Peyer's patch (tissue), 4 donors: ENCODE measurements at regions not wholly inside any gene's neighbourhood (a gene's known extent, or its start where the extent isn't known, plus 50 kb on each side); places are given as distances from the start of the nearest gene placed in this dataset.

Experiments
- CTCF ChIP-seq, 6 experiments: fragments of 450-650 bp in 4 of 6; fragments of 200-600 bp in 2 of 6; sonication (generic) in 1 of 6; IDR thresholded peaks; one replicate each; pipeline ENCODE4 v1.5.1; 2017 to 2019; ENCODE audit warnings: antibody characterized with exemption in 6 of 6, mild to moderate bottlenecking in 3 of 6, moderate library complexity in 1 of 6
- POLR2A ChIP-seq, 2 donors: fragments of 450-650 bp; IDR thresholded peaks; one replicate each; pipeline ENCODE4 v1.5.1; 2017; ENCODE audit warnings: antibody characterized with exemption in 2 of 2, mild to moderate bottlenecking in 2 of 2, moderate library complexity in 2 of 2

DNA sequence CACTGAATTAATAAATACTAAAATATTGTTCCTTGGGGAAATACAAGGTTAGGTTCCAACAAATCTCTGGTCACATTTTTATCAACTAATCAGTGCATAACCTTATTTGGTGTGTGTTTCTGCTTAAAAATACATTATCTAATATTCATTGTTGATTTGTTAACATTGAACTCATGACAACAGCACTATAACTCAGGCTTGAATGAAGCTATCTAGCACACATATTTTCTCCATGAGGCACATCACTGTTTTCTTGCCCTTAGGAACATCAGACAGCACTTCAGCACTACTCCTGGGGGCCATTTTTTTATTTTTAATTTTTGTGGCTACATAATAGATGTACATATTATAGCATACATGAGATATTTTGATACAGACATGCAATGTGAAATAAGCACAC, 277.2 kb upstream of the NT5E start:
- TF ChIP-seq CTCF (IDR thresholded peaks at IDR 0.05) (no peak), POLR2A (IDR thresholded peaks at IDR 0.05) (no peak)
